ENCODE measurements at regions not wholly inside any gene's neighbourhood (a gene's known extent, or its start where the extent isn't known, plus 50 kb on each side); places are given as distances from the start of the nearest gene placed in this dataset.
A peak's percentile ranks its signal among the peaks of the same experiment; 100 is the strongest.

DNA sequence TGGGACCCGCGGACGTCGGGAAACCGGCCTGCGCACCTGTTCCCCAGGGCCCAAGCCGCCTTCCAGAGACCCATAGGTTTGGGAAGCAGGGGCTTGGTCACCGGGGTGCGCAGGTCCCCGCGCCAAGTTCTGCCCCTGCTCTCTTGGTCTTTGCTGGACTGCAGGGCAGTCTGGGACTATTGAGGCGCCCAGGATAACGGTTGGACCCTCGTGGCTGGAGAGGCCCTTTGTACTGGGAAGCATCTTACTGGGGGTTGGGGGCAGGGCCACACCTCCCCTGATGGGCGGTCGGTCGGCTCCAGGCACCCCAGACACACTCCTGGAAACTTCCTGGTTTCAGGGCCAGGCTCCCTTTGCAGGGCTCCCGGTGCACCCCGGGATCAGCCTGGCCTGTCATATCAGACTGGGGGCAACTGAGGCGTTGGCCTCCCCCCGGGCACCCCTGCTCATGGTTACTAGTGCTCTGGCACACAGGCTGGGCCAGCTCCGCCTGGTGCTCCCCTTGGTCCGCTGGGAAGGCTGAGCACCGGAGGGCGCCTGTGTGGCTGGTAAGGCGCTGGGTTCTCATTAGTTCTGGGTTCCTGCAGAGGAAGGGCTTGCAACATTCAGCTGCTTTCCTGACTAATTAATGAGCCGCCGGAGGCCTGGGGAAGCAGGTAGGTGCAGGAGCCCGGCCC is 1250.5 kb downstream of the BRD1 start (continued):
- TF ChIP-seq ZNF792 (tag by site-specific recombination; IDR thresholded peaks at IDR 0.05), result no peak
- TF ChIP-seq ZNF785 (tag by site-specific recombination; IDR thresholded peaks at IDR 0.05), result no peak
- no peak for TF ChIP-seq SCRT1 (tag by site-specific recombination; IDR thresholded peaks at IDR 0.05; ENCODE audit: borderline replicate concordance)
- no peak for TF ChIP-seq ZNF776 (tag by site-specific recombination; IDR thresholded peaks at IDR 0.05; ENCODE audit: borderline replicate concordance)
- TF ChIP-seq ZXDB (tag by site-specific recombination; IDR thresholded peaks at IDR 0.05), result no peak
- TF ChIP-seq ZNF76 (tag by site-specific recombination; IDR thresholded peaks at IDR 0.05; ENCODE audit: borderline replicate concordance, low read depth), result no peak
- TF ChIP-seq ZNF157 (tag by site-specific recombination; IDR thresholded peaks at IDR 0.05), result no peak
- no peak for TF ChIP-seq ZNF2 (tag by site-specific recombination; IDR thresholded peaks at IDR 0.05)

DNA sequence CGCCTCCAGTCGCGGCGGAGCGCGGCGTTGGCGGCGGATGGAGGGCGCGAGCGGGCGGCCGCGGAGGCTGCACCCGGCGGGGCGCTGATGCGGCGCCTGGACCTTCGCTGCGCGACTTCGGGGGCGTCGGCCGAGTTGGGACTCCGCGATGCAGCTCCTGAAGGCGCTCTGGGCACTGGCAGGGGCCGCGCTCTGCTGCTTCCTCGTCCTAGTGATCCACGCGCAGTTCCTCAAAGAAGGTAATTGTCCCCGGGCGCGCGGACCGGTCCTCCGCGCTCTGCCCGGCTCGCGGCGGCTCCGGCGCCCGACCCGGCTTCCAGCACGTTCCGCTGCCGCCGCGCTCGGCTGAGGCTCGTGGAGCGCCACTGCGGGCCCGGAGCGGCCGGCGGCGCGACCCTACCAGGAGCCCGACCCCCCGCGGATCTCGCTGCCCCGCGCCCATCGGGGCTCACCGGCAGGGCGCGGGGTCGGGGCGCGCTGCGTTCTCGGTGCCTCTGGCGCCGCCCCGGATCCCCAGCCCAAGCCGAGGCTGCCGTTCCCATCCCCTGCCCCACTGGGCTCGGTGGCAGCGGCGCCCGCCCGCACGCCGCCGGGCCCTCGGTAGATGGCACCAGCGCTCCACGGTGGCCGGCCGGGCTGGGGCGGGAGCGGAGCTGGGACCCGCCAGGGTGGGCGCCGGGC is 1251.2 kb downstream of the BRD1 start:
- H3K27ac ChIP-seq (ENCODE audit: extremely low read depth, low read depth, low read length), result peak overlapping the region; percentile 31; the same call in 1 of the 2 replicates
- no peaks in the 10 kb centered on the region for H3K9me3 ChIP-seq (ENCODE audit: control insufficient read depth, insufficient read depth, low read depth, low read length)
- H3K4me1 ChIP-seq (ENCODE audit: control insufficient read depth, insufficient read depth, low read length), result no peaks in the 10 kb centered on the region
- no peak overlapping the region for H3K4me3 ChIP-seq (ENCODE audit: low read depth, low read length)
- POLR2A ChIA-PET, result no interaction called here
- TF ChIP-seq GFI1B (tag by site-specific recombination; IDR thresholded peaks at IDR 0.05), result no peak
- TF ChIP-seq, protein P1, sequence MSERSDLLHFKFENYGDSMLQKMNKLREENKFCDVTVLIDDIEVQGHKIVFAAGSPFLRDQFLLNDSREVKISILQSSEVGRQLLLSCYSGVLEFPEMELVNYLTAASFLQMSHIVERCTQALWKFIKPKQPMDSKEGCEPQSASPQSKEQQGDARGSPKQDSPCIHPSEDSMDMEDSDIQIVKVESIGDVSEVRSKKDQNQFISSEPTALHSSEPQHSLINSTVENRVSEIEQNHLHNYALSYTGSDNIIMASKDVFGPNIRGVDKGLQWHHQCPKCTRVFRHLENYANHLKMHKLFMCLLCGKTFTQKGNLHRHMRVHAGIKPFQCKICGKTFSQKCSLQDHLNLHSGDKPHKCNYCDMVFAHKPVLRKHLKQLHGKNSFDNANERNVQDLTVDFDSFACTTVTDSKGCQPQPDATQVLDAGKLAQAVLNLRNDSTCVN (tag by site-specific recombination; optimal IDR thresholded peaks at IDR 0.05), result peak; percentile 6
- TF ChIP-seq GLI2 (tag by site-specific recombination; IDR thresholded peaks at IDR 0.05; ENCODE audit: borderline replicate concordance, low read depth), result no peak
- H3K36me3 ChIP-seq (ENCODE audit: control insufficient read depth in 2 of 2, insufficient read depth in 1 of 2, low read length in 2 of 2), result no peaks in the 10 kb centered on the region
- CTCF ChIA-PET, result interaction anchor here (0.5 to 0.6 kb wide), 2 partner anchors 71 to 676 kb away, joined by 3 to 4 read pairs; no protein-coding TSS in a partner anchor

DNA sequence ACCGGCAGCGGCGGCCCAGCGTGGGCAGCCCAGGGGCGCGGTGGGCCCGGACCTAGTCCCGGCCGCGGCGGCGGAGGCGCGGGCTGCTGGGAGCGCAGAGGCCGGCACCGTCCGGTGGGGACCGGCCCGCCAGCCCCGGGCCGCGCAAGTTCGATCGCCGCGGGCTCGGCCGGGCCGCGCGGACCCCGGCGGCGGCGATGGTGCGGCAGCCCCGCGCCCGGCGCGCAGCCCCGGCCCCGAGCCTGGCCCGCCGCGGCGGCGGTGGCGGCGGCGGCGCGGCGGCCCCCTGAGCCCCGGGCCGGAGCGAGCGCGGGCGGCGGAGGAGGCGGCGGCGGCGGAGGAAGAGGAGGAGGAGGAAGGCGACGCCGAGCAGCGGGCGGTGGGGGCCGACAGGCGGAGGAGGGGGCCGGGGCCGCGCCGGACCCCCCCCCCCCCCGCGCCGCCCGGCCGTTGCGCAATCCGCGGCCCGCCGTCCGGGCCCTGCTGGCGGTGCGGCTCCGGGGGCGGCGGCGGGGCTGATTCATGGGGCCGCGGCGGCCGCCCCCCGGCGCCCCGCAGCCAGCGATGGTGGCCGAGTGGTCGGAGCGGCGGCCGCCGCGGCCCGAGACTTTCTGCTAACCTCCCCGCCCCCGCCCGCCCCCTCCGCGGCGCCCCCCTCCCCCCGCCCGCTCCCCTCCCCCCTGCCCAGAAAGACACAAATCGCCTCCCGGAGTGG is 1251.9 kb downstream of the BRD1 start:
- Histone ChIP-seq H3K4me1 (ENCODE audit: control insufficient read depth, insufficient read depth, low read length) (no peaks in the 10 kb centered on the region), H3K9me3 (ENCODE audit: control insufficient read depth, insufficient read depth, low read depth, low read length) (no peaks in the 10 kb centered on the region), H3K4me3 (ENCODE audit: low read depth, low read length) (no peak overlapping the region), H3K27ac (ENCODE audit: extremely low read depth, low read depth, low read length) (peak overlapping the region; percentile 46; the same call in 1 of the 2 replicates), H3K36me3 (ENCODE audit: control insufficient read depth in 2 of 2, insufficient read depth in 1 of 2, low read length in 2 of 2) (no peaks in the 10 kb centered on the region)
- CTCF ChIA-PET, result no interaction called here
- POLR2A ChIA-PET, result no interaction called here
- TF ChIP-seq REPIN1 (tag by site-specific recombination; IDR thresholded peaks at IDR 0.05; ENCODE audit: low read depth) (no peak), ZFP3 (tag by site-specific recombination; IDR thresholded peaks at IDR 0.05; ENCODE audit: low read depth) (no peak), ZNF175 (tag by site-specific recombination; IDR thresholded peaks at IDR 0.05) (no peak), GLI4 (tag by site-specific recombination; IDR thresholded peaks at IDR 0.05) (no peak)
- TF ChIP-seq, protein P2, sequence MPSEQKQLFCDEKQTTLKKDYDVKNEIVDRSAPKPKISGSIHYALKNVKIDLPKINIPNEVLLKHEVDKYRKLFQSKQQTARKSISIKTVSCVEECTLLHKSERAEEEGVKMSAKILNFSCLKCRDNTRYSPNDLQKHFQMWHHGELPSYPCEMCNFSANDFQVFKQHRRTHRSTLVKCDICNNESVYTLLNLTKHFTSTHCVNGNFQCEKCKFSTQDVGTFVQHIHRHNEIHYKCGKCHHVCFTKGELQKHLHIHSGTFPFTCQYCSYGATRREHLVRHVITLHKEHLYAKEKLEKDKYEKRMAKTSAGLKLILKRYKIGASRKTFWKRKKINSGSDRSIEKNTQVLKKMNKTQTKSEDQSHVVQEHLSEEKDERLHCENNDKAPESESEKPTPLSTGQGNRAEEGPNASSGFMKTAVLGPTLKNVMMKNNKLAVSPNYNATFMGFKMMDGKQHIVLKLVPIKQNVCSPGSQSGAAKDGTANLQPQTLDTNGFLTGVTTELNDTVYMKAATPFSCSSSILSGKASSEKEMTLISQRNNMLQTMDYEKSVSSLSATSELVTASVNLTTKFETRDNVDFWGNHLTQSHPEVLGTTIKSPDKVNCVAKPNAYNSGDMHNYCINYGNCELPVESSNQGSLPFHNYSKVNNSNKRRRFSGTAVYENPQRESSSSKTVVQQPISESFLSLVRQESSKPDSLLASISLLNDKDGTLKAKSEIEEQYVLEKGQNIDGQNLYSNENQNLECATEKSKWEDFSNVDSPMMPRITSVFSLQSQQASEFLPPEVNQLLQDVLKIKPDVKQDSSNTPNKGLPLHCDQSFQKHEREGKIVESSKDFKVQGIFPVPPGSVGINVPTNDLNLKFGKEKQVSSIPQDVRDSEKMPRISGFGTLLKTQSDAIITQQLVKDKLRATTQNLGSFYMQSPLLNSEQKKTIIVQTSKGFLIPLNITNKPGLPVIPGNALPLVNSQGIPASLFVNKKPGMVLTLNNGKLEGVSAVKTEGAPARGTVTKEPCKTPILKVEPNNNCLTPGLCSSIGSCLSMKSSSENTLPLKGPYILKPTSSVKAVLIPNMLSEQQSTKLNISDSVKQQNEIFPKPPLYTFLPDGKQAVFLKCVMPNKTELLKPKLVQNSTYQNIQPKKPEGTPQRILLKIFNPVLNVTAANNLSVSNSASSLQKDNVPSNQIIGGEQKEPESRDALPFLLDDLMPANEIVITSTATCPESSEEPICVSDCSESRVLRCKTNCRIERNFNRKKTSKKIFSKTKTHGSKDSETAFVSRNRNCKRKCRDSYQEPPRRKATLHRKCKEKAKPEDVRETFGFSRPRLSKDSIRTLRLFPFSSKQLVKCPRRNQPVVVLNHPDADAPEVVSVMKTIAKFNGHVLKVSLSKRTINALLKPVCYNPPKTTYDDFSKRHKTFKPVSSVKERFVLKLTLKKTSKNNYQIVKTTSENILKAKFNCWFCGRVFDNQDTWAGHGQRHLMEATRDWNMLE (tag by site-specific recombination; conservative IDR thresholded peaks at IDR 0.05; ENCODE audit: low read depth), result no peak
- TF ChIP-seq, protein P3, sequence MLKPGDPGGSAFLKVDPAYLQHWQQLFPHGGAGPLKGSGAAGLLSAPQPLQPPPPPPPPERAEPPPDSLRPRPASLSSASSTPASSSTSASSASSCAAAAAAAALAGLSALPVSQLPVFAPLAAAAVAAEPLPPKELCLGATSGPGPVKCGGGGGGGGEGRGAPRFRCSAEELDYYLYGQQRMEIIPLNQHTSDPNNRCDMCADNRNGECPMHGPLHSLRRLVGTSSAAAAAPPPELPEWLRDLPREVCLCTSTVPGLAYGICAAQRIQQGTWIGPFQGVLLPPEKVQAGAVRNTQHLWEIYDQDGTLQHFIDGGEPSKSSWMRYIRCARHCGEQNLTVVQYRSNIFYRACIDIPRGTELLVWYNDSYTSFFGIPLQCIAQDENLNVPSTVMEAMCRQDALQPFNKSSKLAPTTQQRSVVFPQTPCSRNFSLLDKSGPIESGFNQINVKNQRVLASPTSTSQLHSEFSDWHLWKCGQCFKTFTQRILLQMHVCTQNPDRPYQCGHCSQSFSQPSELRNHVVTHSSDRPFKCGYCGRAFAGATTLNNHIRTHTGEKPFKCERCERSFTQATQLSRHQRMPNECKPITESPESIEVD (tag by site-specific recombination; IDR thresholded peaks at IDR 0.05), result no peak
- TF ChIP-seq, protein P4, sequence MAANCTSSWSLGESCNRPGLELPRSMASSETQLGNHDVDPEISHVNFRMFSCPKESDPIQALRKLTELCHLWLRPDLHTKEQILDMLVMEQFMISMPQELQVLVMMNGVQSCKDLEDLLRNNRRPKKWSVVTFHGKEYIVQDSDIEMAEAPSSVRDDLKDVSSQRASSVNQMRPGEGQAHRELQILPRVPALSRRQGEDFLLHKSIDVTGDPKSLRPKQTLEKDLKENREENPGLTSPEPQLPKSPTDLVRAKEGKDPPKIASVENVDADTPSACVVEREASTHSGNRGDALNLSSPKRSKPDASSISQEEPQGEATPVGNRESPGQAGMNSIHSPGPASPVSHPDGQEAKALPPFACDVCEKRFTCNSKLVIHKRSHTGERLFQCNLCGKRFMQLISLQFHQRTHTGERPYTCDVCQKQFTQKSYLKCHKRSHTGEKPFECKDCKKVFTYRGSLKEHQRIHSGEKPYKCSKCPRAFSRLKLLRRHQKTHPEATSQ (tag by site-specific recombination; IDR thresholded peaks at IDR 0.05), result no peak
- TF ChIP-seq, protein P5, sequence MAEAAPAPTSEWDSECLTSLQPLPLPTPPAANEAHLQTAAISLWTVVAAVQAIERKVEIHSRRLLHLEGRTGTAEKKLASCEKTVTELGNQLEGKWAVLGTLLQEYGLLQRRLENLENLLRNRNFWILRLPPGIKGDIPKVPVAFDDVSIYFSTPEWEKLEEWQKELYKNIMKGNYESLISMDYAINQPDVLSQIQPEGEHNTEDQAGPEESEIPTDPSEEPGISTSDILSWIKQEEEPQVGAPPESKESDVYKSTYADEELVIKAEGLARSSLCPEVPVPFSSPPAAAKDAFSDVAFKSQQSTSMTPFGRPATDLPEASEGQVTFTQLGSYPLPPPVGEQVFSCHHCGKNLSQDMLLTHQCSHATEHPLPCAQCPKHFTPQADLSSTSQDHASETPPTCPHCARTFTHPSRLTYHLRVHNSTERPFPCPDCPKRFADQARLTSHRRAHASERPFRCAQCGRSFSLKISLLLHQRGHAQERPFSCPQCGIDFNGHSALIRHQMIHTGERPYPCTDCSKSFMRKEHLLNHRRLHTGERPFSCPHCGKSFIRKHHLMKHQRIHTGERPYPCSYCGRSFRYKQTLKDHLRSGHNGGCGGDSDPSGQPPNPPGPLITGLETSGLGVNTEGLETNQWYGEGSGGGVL (tag by site-specific recombination; IDR thresholded peaks at IDR 0.05), result no peak
